Bronchial epithelial cell (primary cell): ENCODE measurements at regions not wholly inside any gene's neighbourhood (a gene's known extent, or its start where the extent isn't known, plus 50 kb on each side); places are given as distances from the start of the nearest gene placed in this dataset.
A peak's percentile ranks its signal among the peaks of the same experiment; 100 is the strongest.

Source experiments
- DNase-seq: peaks from one replicate; pipeline ENCODE4 v3.0.0-alpha.2; 2010; ENCODE audit warnings: low read depth
- FAIRE-seq: peaks from 2 replicates; lab custom pipeline; 2011; peaks lifted over from hg19 to GRCh38; lab: Jason Lieb, UNC
- H3K27me3 ChIP-seq: 2 replicates; pipeline ENCODE4 v1.5.1; 2011; ENCODE audit warnings: low read length; ENCODE audit not compliant: control insufficient read depth, insufficient read depth
- H3K36me3 ChIP-seq: 2 replicates; pipeline ENCODE4 v1.5.1; 2011; ENCODE audit warnings: low read length; ENCODE audit not compliant: control insufficient read depth, insufficient read depth
- H3K4me3 ChIP-seq: 2 replicates; pipeline ENCODE4 v1.5.1; 2011; ENCODE audit warnings: mild to moderate bottlenecking, low read depth, low read length, control low read depth
- CTCF ChIP-seq: IDR thresholded peaks from 2 replicates; pipeline ENCODE4 v1.5.1; 2011; ENCODE audit warnings: mild to moderate bottlenecking, moderate library complexity, low read length, control low read depth, inconsistent platforms; ENCODE audit not compliant: insufficient read depth, severe bottlenecking

GRCh38 chr10:113431398-113432160, 121.3 kb upstream of the HABP2 start:
- Histone ChIP-seq H3K27me3 (no peaks in the 10 kb centered on the region), H3K36me3 (no peaks in the 10 kb centered on the region), H3K4me3 (no peak overlapping the region)
- TF ChIP-seq CTCF = no peak
- DNase-seq (no peak), FAIRE-seq (no peak)

GRCh38 chr10:113433711-113434110, 119.1 kb upstream of the HABP2 start:
- FAIRE-seq (no peak), DNase-seq (no peak)
- TF ChIP-seq CTCF = no peak
- H3K36me3 ChIP-seq = no peaks in the 10 kb centered on the region
- H3K4me3 ChIP-seq = no peak overlapping the region
- no peaks in the 10 kb centered on the region for H3K27me3 ChIP-seq

GRCh38 chr10:113434315-113434714, 118.5 kb upstream of the HABP2 start:
- FAIRE-seq (no peak), DNase-seq (no peak)
- Histone ChIP-seq H3K27me3 (no peaks in the 10 kb centered on the region), H3K4me3 (no peak overlapping the region), H3K36me3 (no peaks in the 10 kb centered on the region)
- TF ChIP-seq CTCF = no peak

GRCh38 chr10:113434950-113435349, 117.9 kb upstream of the HABP2 start:
- Histone ChIP-seq H3K4me3 (no peak overlapping the region), H3K27me3 (no peaks in the 10 kb centered on the region), H3K36me3 (no peaks in the 10 kb centered on the region)
- DNase-seq = no peak
- TF ChIP-seq CTCF = no peak
- no peak for FAIRE-seq

- no peak overlapping the region for H3K4me3 ChIP-seq
- peak; percentile 90 for FAIRE-seq
- no peak for TF ChIP-seq CTCF
- peak; percentile 12 for DNase-seq
- H3K36me3 ChIP-seq = no peaks in the 10 kb centered on the region
- H3K27me3 ChIP-seq = no peaks in the 10 kb centered on the region
These were observed 117.0 kb upstream of the HABP2 start for GRCh38 chr10:113435881-113436280.

- Histone ChIP-seq H3K36me3 (no peaks in the 10 kb centered on the region), H3K4me3 (no peak overlapping the region), H3K27me3 (no peaks in the 10 kb centered on the region)
- FAIRE-seq = no peak
- DNase-seq = no peak
- no peak for TF ChIP-seq CTCF
These were observed 116.0 kb upstream of the HABP2 start for GRCh38 chr10:113436851-113437250.
